IMR-90 (cell line): ENCODE measurements at regions not wholly inside any gene's neighbourhood (a gene's known extent, or its start where the extent isn't known, plus 50 kb on each side); places are given as distances from the start of the nearest gene placed in this dataset.

Experiments used
- ATAC-seq: fragments of 200-7000 bp; cut with Tn5 transposase; 2 replicates; pipeline ENCODE4 v1.9.1; 2020; ENCODE audit warnings: low read depth, mild to moderate bottlenecking, moderate library complexity
- BruUV-seq: library from RNA; stranded (reverse); fragments of 400-500 nt; replicated peaks from 2 replicates; lab custom pipeline; 2021; lab: Mats Ljungman, UMichigan
- CTCF ChIA-PET: fragments of 300-600 bp; formaldehyde crosslinking; extraction: SDS; loops from one replicate; lab custom pipeline; 2021; ENCODE audit warnings: antibody characterized with exemption; lab: Yijun Ruan, JAX
- POLR2A ChIA-PET: fragments of 300-600 bp; sonication (Branson Sonifier 250); formaldehyde crosslinking; loops from one replicate; lab custom pipeline; 2022; ENCODE audit warnings: antibody characterized with exemption; ENCODE audit not compliant: unreplicated experiment; lab: Charles Lee
- DNase-seq: peaks from one replicate; pipeline ENCODE4 v3.0.0; 2013
- H2AFZ ChIP-seq: replicated peaks from 2 replicates; pipeline ENCODE3; 2013; ENCODE audit warnings: low read length, mild to moderate bottlenecking; ENCODE audit not compliant: poor library complexity
- H2AK5ac ChIP-seq: 2 replicates; pipeline ENCODE4 v1.6.1; 2013; ENCODE audit warnings: low read depth, low read length, inconsistent platforms
- H2AK9ac ChIP-seq: replicated peaks from 2 replicates; pipeline ENCODE3; 2013; ENCODE audit warnings: mild to moderate bottlenecking, low read depth, low read length, moderate library complexity; ENCODE audit not compliant: poor library complexity
- H2BK120ac ChIP-seq: 2 replicates; pipeline ENCODE4 v1.6.1; 2013; ENCODE audit warnings: low read depth, low read length, inconsistent platforms
- H2BK15ac ChIP-seq: 3 replicates; pipeline ENCODE4 v1.6.1; 2013; ENCODE audit warnings: low read depth, low read length, inconsistent platforms
- H2BK20ac ChIP-seq: 2 replicates; pipeline ENCODE4 v1.6.1; 2013; ENCODE audit warnings: low read depth, mild to moderate bottlenecking, inconsistent platforms, low read length, moderate library complexity
- H2BK5ac ChIP-seq: 2 replicates; pipeline ENCODE4 v1.6.1; 2013; ENCODE audit warnings: mild to moderate bottlenecking, low read depth, low read length, inconsistent platforms; ENCODE audit not compliant: poor library complexity, severe bottlenecking
- H3K14ac ChIP-seq: replicated peaks from 2 replicates; pipeline ENCODE4 v1.6.1; 2013; ENCODE audit warnings: low read depth, low read length, inconsistent platforms
- H3K18ac ChIP-seq: 2 replicates; pipeline ENCODE4 v1.6.1; 2013; ENCODE audit warnings: low read depth, low read length, control low read depth
- H3K23ac ChIP-seq: 2 replicates; pipeline ENCODE4 v1.6.1; 2013; ENCODE audit warnings: low read depth, low read length, inconsistent platforms
- H3K27ac ChIP-seq: 2 replicates; pipeline ENCODE4 v1.5.1; 2013; ENCODE audit warnings: mild to moderate bottlenecking, control low read depth, low read length; ENCODE audit not compliant: insufficient read depth
- H3K27me3 ChIP-seq: 2 replicates; pipeline ENCODE4 v1.6.1; 2013; ENCODE audit warnings: low read length; ENCODE audit not compliant: control insufficient read depth, insufficient read depth
- H3K36me3 ChIP-seq: 2 replicates; pipeline ENCODE4 v1.6.1; 2013; ENCODE audit warnings: low read length, mixed read lengths; ENCODE audit not compliant: control insufficient read depth, insufficient read depth
- H3K4ac ChIP-seq: 2 replicates; pipeline ENCODE4 v1.6.1; 2013; ENCODE audit warnings: low read depth, low read length, inconsistent platforms
- H3K4me1 ChIP-seq: 2 replicates; pipeline ENCODE4 v1.6.1; 2013; ENCODE audit warnings: low read length, mixed read lengths; ENCODE audit not compliant: control insufficient read depth, insufficient read depth
- H3K4me2 ChIP-seq: 2 replicates; pipeline ENCODE4 v1.6.1; 2013; ENCODE audit warnings: low read depth, mild to moderate bottlenecking, control low read depth, low read length, moderate library complexity
- H3K4me3 ChIP-seq: 2 replicates; pipeline ENCODE4 v1.5.1; 2013; ENCODE audit warnings: low read depth, mild to moderate bottlenecking, control low read depth, low read length, moderate library complexity; ENCODE audit not compliant: insufficient read depth
- H3K56ac ChIP-seq: 2 replicates; pipeline ENCODE4 v1.6.1; 2013; ENCODE audit warnings: low read length, inconsistent platforms; ENCODE audit not compliant: insufficient read depth; ENCODE audit errors: extremely low read depth
- H3K79me1 ChIP-seq, 2 experiments: 2 replicates each; pipeline ENCODE4 v1.6.1; 2013; ENCODE audit warnings: low read length in 2 of 2, inconsistent platforms in 1 of 2, low read depth in 1 of 2
- H3K9ac ChIP-seq: 2 replicates; pipeline ENCODE4 v1.6.1; 2013; ENCODE audit warnings: low read depth, low read length, control low read depth
- H3K9me1 ChIP-seq: 2 replicates; pipeline ENCODE4 v1.6.1; 2013; ENCODE audit warnings: low read length, inconsistent platforms; ENCODE audit not compliant: insufficient read depth
- H3K9me3 ChIP-seq: 2 replicates; pipeline ENCODE4 v1.6.1; 2013; ENCODE audit warnings: low read length; ENCODE audit not compliant: control insufficient read depth, insufficient read depth
- H4K20me1 ChIP-seq: 2 replicates; pipeline ENCODE4 v1.6.1; 2013; ENCODE audit warnings: low read length, inconsistent platforms; ENCODE audit not compliant: insufficient read depth
- H4K5ac ChIP-seq: 2 replicates; pipeline ENCODE4 v1.6.1; 2013; ENCODE audit warnings: mild to moderate bottlenecking, low read depth, low read length, control low read depth
- H4K8ac ChIP-seq, 2 experiments: 2 replicates each; pipeline ENCODE4 v1.6.1; 2013; ENCODE audit warnings: low read depth in 2 of 2, low read length in 2 of 2, control low read depth in 1 of 2, inconsistent platforms in 1 of 2
- H4K91ac ChIP-seq: 2 replicates; pipeline ENCODE4 v1.6.1; 2013; ENCODE audit warnings: low read depth, low read length, inconsistent platforms; ENCODE audit not compliant: insufficient read depth
- MAFK ChIP-seq: IDR thresholded peaks from 2 replicates; pipeline ENCODE4 v1.6.1; 2012; ENCODE audit warnings: low read depth, low read length, improper control_type of control experiment
- MAZ ChIP-seq: IDR thresholded peaks from 2 replicates; pipeline ENCODE4 v1.6.1; 2012; ENCODE audit warnings: low read depth, mild to moderate bottlenecking, low read length, improper control_type of control experiment, moderate library complexity, borderline replicate concordance
- MXI1 ChIP-seq: IDR thresholded peaks from 2 replicates; pipeline ENCODE4 v1.6.1; 2012; ENCODE audit warnings: low read depth, mild to moderate bottlenecking, low read length, moderate library complexity, borderline replicate concordance
- NFE2L2 ChIP-seq: fragments of 150-350 bp; IDR thresholded peaks from 2 replicates; pipeline ENCODE4 v1.6.1; 2016; ENCODE audit warnings: low read depth, mild to moderate bottlenecking, low read length
- RAD21 ChIP-seq: IDR thresholded peaks from 2 replicates; pipeline ENCODE4 v1.6.1; 2012; ENCODE audit warnings: low read length, improper control_type of control experiment
- SMC3 ChIP-seq: fragments of 150-350 bp; IDR thresholded peaks from 2 replicates; pipeline ENCODE4 v1.6.1; 2016; ENCODE audit warnings: low read depth, mild to moderate bottlenecking, antibody characterized with exemption, low read length, moderate library complexity
- WGBS, 2 experiments: methylation state at CpG; one replicate each; pipeline versions ENCODE4 v1.1.5 to v1.1.7; 2013; ENCODE audit warnings: missing lambda C conversion rate in 2 of 2; ENCODE audit not compliant: insufficient read length in 1 of 2; ENCODE audit errors: extremely low coverage in 2 of 2; 5-methylcytosine and 5-hydroxymethylcytosine counted together
- dilution Hi-C: fragments of 300-500 bp; cut with HindIII; formaldehyde crosslinking; loops from one replicate; pipeline ENCODE4 v1.14.3; 2018; ENCODE audit warnings: low sequenced_read_pairs; ENCODE audit not compliant: unreplicated experiment
- in situ Hi-C: fragments of 300-500 bp; cut with MboI; formaldehyde crosslinking; loops from 3 replicates; pipeline ENCODE4 v1.14.3; 2019; ENCODE audit warnings: low sequenced_read_pairs, inconsistent platforms, mixed read lengths
- intact Hi-C: fragments of 100-400 bp; cut with micrococcal nuclease; formaldehyde crosslinking; loops from 2 replicates; pipeline ENCODE4 v1.10.0; 2022
- TF ChIP-seq, protein P1 (sequence below): fragments of 150-350 bp; IDR thresholded peaks from 2 replicates; pipeline ENCODE4 v1.6.1; 2016; ENCODE audit warnings: low read depth, mild to moderate bottlenecking, low read length, moderate library complexity, borderline replicate concordance
- TF ChIP-seq, protein P2 (sequence below): conservative IDR thresholded peaks from 2 replicates; pipeline ENCODE4 v1.5.1; 2012; ENCODE audit warnings: mild to moderate bottlenecking, low read depth, low read length, improper control_type of control experiment

DNA sequence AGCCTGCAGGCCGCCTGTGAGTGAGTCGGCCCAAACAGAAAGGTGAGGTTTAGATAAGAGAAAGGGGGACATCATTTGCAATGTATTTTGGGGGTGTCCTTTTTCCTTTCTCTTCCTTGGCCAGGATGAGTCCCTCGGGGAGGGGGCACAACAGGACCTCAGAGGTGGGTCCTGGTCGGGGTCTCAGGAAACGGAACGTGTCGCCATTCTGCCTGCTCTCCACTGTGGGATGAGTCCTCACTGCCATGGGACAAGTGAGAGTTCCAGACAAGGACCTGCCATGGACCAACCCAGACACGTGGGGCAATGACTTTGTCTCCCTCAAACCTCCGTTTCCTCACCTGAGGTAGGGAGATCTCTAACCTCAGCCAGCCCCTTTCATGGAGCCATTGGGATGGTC, 67.9 kb upstream of the TAF1B start:
- DNase-seq (no peak), ATAC-seq (no peak)
- no peak overlapping the region for H3K27ac ChIP-seq
- no peak overlapping the region for H4K5ac ChIP-seq
- no peak overlapping the region for H2BK20ac ChIP-seq
- H3K4me1 ChIP-seq = peaks cover 9% of the 10 kb centered on the region; the same call in 1 of the 2 replicates
- H3K4me2 ChIP-seq = no peak overlapping the region
- 0 out of 2 replicates have a peak, but pooled peaks cover 3% of the 10 kb centered on the region for H3K9me1 ChIP-seq
- H3K56ac ChIP-seq = no peak overlapping the region
- no peak overlapping the region for H3K9ac ChIP-seq
- 93% methylated on average over 3 of the region's 9 CpGs; no CpG with 5 or more reads in 1 of the 2 experiments for WGBS, 2 experiments
- no TSS peak for BruUV-seq
- no peak overlapping the region for H2BK120ac ChIP-seq
- H2AK9ac ChIP-seq = no peak overlapping the region
- no peak overlapping the region for H3K14ac ChIP-seq
- H3K79me1 ChIP-seq = no peaks in the 10 kb centered on the region
- no peaks in the 10 kb centered on the region for H3K36me3 ChIP-seq
- H4K20me1 ChIP-seq = no peaks in the 10 kb centered on the region
- in situ Hi-C loops (no loop called here), dilution Hi-C loops (no loop called here), intact Hi-C loops (no loop called here)
- H3K23ac ChIP-seq = no peak overlapping the region
- H3K4ac ChIP-seq = no peak overlapping the region
- no peak overlapping the region for H3K18ac ChIP-seq
- no peak overlapping the region for H2AK5ac ChIP-seq
- no peak overlapping the region for H2BK5ac ChIP-seq
- no peaks in the 10 kb centered on the region for H3K9me3 ChIP-seq
- no peak overlapping the region for H2AFZ ChIP-seq
- ChIA-PET CTCF (interaction anchor here (1.2 kb wide), 1 partner anchor 205 kb away, joined by 3 read pairs; no protein-coding TSS in a partner anchor), POLR2A (no interaction called here)
- TF ChIP-seq RAD21 = no peak
- TF ChIP-seq SMC3 = no peak
- no peak for TF ChIP-seq MXI1
- no peak for TF ChIP-seq MAFK
- TF ChIP-seq MAZ = no peak
- no peak for TF ChIP-seq NFE2L2
- TF ChIP-seq, protein P1, sequence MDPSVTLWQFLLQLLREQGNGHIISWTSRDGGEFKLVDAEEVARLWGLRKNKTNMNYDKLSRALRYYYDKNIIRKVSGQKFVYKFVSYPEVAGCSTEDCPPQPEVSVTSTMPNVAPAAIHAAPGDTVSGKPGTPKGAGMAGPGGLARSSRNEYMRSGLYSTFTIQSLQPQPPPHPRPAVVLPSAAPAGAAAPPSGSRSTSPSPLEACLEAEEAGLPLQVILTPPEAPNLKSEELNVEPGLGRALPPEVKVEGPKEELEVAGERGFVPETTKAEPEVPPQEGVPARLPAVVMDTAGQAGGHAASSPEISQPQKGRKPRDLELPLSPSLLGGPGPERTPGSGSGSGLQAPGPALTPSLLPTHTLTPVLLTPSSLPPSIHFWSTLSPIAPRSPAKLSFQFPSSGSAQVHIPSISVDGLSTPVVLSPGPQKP = no peak
- TF ChIP-seq, protein P2, sequence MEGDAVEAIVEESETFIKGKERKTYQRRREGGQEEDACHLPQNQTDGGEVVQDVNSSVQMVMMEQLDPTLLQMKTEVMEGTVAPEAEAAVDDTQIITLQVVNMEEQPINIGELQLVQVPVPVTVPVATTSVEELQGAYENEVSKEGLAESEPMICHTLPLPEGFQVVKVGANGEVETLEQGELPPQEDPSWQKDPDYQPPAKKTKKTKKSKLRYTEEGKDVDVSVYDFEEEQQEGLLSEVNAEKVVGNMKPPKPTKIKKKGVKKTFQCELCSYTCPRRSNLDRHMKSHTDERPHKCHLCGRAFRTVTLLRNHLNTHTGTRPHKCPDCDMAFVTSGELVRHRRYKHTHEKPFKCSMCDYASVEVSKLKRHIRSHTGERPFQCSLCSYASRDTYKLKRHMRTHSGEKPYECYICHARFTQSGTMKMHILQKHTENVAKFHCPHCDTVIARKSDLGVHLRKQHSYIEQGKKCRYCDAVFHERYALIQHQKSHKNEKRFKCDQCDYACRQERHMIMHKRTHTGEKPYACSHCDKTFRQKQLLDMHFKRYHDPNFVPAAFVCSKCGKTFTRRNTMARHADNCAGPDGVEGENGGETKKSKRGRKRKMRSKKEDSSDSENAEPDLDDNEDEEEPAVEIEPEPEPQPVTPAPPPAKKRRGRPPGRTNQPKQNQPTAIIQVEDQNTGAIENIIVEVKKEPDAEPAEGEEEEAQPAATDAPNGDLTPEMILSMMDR = no peak
- peaks cover 19% of the 10 kb centered on the region; the same call in 1 of the 2 replicates for H3K27me3 ChIP-seq
- no peak overlapping the region for H4K8ac ChIP-seq
- no peak overlapping the region for H3K4me3 ChIP-seq
- H4K91ac ChIP-seq = no peak overlapping the region
- H2BK15ac ChIP-seq = no peak overlapping the region
